ENCODE measurements at regions not wholly inside any gene's neighbourhood (a gene's known extent, or its start where the extent isn't known, plus 50 kb on each side); places are given as distances from the start of the nearest gene placed in this dataset.

DNA sequence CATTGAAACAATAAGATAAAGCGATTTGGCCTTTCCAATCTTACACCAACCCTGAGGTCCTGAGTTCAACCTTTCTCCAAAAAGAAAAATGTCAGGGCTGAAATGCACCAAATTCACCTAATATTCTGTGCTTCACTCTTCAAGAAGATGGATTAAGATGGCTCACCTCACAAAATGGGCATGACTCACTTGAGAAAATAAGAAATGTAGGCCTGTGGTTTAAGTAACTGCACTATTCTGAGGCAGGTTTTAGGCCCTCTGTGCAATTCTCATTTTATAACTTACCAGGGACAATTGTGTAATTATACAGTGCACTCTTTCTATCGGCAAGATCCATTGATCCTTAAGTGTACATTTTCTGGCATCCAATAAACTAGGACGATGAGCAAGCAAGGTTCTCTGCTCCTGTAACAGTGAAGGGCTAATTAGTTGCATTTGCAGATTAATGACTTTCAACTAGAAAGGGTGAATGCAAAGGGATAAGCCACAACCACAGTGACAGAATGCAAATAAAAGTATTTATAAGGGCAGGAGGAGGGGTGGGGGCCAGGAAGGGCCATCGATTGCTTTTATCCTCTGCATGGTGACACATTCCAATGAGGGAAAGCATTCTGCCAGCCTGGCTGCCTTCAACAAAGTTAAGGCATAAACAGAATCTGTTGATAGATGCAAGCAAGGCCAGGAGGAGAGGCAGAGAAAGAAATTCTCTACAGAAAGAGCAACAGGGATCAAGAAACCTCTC is 214.5 kb downstream of the CAAP1 start:
- Histone ChIP-seq H3K27me3 (replicated peaks; ENCODE audit: insufficient read depth) (no peaks in the 10 kb centered on the region), H3K4me2 (ENCODE audit: unreplicated experiment) (no peak overlapping the region), H3K27ac (no peak overlapping the region), H3K4me3 (no peak overlapping the region), H3K9ac (no peak overlapping the region), H4K20me1 (ENCODE audit: insufficient read depth) (no peaks in the 10 kb centered on the region), H2AFZ (no peak overlapping the region), H3K4me1 (ENCODE audit: insufficient read depth) (no peaks in the 10 kb centered on the region), H3F3A (ENCODE audit: insufficient read depth) (no peaks in the 10 kb centered on the region), H3K79me2 (ENCODE audit: insufficient read depth) (no peaks in the 10 kb centered on the region), H3K9me3 (ENCODE audit: low read depth) (no peaks in the 10 kb centered on the region), H3K36me3 (ENCODE audit: low read depth) (no peaks in the 10 kb centered on the region), H3K9me2 (ENCODE audit: insufficient read depth) (no peaks in the 10 kb centered on the region)
- WGBS, 2 experiments (ENCODE audit: low coverage in 1 of 2, low lambda C conversion rate in 2 of 2, missing lambda C conversion rate in 2 of 2) = 23 to 26% methylated on average over 4 of the region's 4 CpGs
- in situ Hi-C loops (cut with MboI) = no loop called here
- TF ChIP-seq EZH2 (IDR thresholded peaks at IDR 0.05; ENCODE audit: insufficient read depth, poor library complexity, severe bottlenecking) (no peak), EZH2phosphoT487 (IDR thresholded peaks at IDR 0.05; ENCODE audit: insufficient read depth, low read depth) (no peak)
- no peak for DNase-seq

DNA sequence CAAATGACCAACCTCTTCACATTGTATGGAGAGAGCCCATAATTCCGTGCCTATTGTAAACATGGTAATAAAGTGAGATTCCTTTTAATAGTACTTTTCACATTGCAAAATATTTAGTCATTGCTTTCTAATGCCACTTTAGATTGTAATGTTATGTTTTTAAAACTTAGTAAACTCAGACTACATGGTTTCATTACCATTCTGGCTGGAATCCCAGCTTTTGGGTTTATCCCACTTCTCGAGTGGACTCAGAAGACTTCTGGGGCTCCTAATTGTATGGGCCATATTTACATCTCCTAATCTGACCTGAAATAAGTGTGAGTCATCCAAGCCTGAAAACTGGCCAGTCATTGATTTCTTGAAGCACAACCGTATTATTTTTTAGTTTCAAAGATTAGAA is 217.6 kb downstream of the CAAP1 start:
- Histone ChIP-seq H3F3A (ENCODE audit: insufficient read depth) (no peaks in the 10 kb centered on the region), H3K9me2 (ENCODE audit: insufficient read depth) (no peaks in the 10 kb centered on the region), H3K36me3 (ENCODE audit: low read depth) (no peaks in the 10 kb centered on the region), H3K4me1 (ENCODE audit: insufficient read depth) (no peaks in the 10 kb centered on the region), H3K27me3 (replicated peaks; ENCODE audit: insufficient read depth) (no peaks in the 10 kb centered on the region), H3K27ac (no peak overlapping the region), H2AFZ (no peak overlapping the region), H3K4me2 (ENCODE audit: unreplicated experiment) (no peak overlapping the region), H3K9ac (no peak overlapping the region), H3K9me3 (ENCODE audit: low read depth) (no peaks in the 10 kb centered on the region), H3K4me3 (no peak overlapping the region), H4K20me1 (ENCODE audit: insufficient read depth) (no peaks in the 10 kb centered on the region), H3K79me2 (ENCODE audit: insufficient read depth) (no peaks in the 10 kb centered on the region)
- 13 to 14% methylated on average over 3 of the region's 3 CpGs for WGBS, 2 experiments (ENCODE audit: low coverage in 1 of 2, low lambda C conversion rate in 2 of 2, missing lambda C conversion rate in 2 of 2)
- in situ Hi-C loops (cut with MboI) = no loop called here
- TF ChIP-seq EZH2phosphoT487 (IDR thresholded peaks at IDR 0.05; ENCODE audit: insufficient read depth, low read depth) (no peak), EZH2 (IDR thresholded peaks at IDR 0.05; ENCODE audit: insufficient read depth, poor library complexity, severe bottlenecking) (no peak)
- DNase-seq = no peak

DNA sequence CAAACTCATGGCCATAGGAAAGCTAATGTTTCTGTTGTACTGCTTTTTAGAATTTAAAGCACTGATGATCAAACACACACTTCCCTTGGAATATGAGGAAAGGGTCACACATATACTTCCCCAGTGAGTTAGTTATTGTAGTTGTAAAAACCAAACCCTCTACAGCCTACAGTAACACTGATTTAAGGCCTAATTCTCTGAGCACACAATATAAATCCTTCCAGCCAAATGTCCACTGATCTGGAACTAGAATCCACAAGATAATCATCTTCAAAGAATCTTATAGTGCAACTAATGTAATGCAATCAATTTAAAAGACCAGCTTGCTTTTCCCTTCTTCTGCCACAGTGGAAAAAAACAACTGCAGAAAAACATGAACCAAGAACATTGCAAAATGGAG is 219.3 kb downstream of the CAAP1 start:
- Histone ChIP-seq H3K79me2 (ENCODE audit: insufficient read depth) (no peaks in the 10 kb centered on the region), H3K9me2 (ENCODE audit: insufficient read depth) (no peaks in the 10 kb centered on the region), H3K36me3 (ENCODE audit: low read depth) (no peaks in the 10 kb centered on the region), H3K27ac (no peak overlapping the region), H3K9ac (no peak overlapping the region), H4K20me1 (ENCODE audit: insufficient read depth) (no peaks in the 10 kb centered on the region), H3K9me3 (ENCODE audit: low read depth) (no peaks in the 10 kb centered on the region), H3K27me3 (replicated peaks; ENCODE audit: insufficient read depth) (no peaks in the 10 kb centered on the region), H3K4me1 (ENCODE audit: insufficient read depth) (no peaks in the 10 kb centered on the region), H3K4me2 (ENCODE audit: unreplicated experiment) (no peak overlapping the region), H3K4me3 (no peak overlapping the region), H2AFZ (no peak overlapping the region), H3F3A (ENCODE audit: insufficient read depth) (no peaks in the 10 kb centered on the region)
- in situ Hi-C loops (cut with MboI) = no loop called here
- no peak for TF ChIP-seq EZH2phosphoT487 (IDR thresholded peaks at IDR 0.05; ENCODE audit: insufficient read depth, low read depth)
- no peak for TF ChIP-seq EZH2 (IDR thresholded peaks at IDR 0.05; ENCODE audit: insufficient read depth, poor library complexity, severe bottlenecking)
- DNase-seq = no peak

DNA sequence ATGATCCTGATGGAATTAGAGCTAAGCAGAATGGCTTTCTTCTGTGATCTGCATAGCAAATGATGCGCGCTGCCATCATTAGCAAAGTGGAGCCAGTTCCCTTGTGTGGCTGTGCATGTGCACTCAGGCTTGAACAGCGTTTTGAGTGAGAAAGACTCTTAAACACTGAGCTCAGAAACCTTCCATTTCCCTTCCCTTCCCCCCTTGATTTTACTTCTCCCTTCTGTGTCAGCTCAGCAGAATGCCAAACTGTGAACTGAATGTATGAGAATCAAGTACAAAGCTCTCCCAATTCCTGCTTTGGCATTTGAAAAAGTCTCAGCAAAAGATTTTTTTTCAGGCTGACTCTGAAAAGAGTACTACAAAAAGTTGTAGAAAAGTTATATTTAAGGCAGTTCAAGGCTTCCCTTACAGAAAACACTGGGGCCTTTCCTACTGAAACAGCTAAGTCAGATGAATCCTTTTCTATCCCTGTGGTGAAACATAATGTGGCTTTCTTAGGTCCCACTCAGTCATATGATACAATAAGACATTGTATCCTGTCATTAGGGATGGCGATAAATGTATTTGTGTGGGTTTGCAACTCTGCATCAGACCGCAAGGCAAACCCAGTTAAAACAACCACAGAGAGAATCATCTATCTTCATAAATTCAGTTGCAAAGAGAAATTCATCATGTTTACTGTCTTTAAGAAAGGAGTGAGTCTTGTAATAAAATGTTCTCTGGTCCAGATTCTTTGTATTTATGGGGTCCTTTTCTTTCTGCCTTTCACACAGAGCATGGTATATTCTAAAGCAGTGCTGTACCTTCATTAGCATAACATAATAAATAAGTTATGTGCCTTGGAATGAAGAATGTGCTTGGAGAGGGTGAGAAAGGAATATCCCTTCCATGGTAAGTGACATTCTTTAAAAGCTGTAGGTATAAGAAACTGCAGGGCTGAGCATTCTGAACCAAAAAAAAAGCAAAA is 222.6 kb downstream of the CAAP1 start:
- no peaks in the 10 kb centered on the region for H3K79me2 ChIP-seq (ENCODE audit: insufficient read depth)
- no peak for TF ChIP-seq EZH2 (IDR thresholded peaks at IDR 0.05; ENCODE audit: insufficient read depth, poor library complexity, severe bottlenecking)
- no peak for TF ChIP-seq EZH2phosphoT487 (IDR thresholded peaks at IDR 0.05; ENCODE audit: insufficient read depth, low read depth)
- no peaks in the 10 kb centered on the region for H3K27me3 ChIP-seq (replicated peaks; ENCODE audit: insufficient read depth)
- H3K36me3 ChIP-seq (ENCODE audit: low read depth) = no peaks in the 10 kb centered on the region
- no peak overlapping the region for H3K4me2 ChIP-seq (ENCODE audit: unreplicated experiment)
- no peaks in the 10 kb centered on the region for H3K9me2 ChIP-seq (ENCODE audit: insufficient read depth)
- no peak for DNase-seq
- H4K20me1 ChIP-seq (ENCODE audit: insufficient read depth) = no peaks in the 10 kb centered on the region
- WGBS, 2 experiments (ENCODE audit: low coverage in 1 of 2, low lambda C conversion rate in 2 of 2, missing lambda C conversion rate in 2 of 2) = 53 to 55% methylated on average over 5 of the region's 5 CpGs
- H3K27ac ChIP-seq = no peak overlapping the region
- no peaks in the 10 kb centered on the region for H3F3A ChIP-seq (ENCODE audit: insufficient read depth)
- H2AFZ ChIP-seq = no peak overlapping the region
- no peaks in the 10 kb centered on the region for H3K9me3 ChIP-seq (ENCODE audit: low read depth)
- H3K9ac ChIP-seq = no peak overlapping the region
- H3K4me3 ChIP-seq = no peak overlapping the region
- in situ Hi-C loops (cut with MboI) = no loop called here
- H3K4me1 ChIP-seq (ENCODE audit: insufficient read depth) = no peaks in the 10 kb centered on the region
